ENCODE measurements at regions not wholly inside any gene's neighbourhood (a gene's known extent, or its start where the extent isn't known, plus 50 kb on each side); places are given as distances from the start of the nearest gene placed in this dataset.
"Not testable (repeated sequence)": the region's sequence is repeated elsewhere in the genome, so short reads cannot be mapped to it uniquely, and the experiment has no call there.

DNA sequence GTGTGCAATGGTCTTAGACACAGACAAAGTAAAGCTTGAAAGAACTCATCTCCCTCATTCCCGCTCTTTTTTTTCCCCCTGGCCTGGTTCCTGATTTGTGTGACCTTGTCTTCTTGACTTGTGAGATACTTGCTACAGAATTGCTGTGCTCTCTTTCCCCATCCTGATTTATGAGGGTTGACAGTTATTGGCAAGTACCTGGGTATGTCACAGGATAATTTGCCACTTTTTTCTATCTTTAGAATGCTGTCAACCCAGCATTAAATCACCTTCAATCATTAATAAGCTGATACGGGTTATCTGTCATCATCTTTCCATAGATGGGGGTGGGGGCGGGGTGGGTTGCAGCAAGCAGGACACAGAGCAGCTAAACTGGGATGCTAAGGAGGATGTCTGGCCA is 144.4 kb upstream of the PRICKLE1 start:
- DNase-seq (no peak), ATAC-seq (ENCODE audit: low read depth) (no peak)
- no peak overlapping the region for H3K27ac Mint-ChIP-seq
- POLR2A ChIA-PET = no interaction called here
- no peaks in the 10 kb centered on the region for H3K4me1 Mint-ChIP-seq
- H3K4me3 Mint-ChIP-seq = no peak overlapping the region
- no peaks in the 10 kb centered on the region for H3K36me3 Mint-ChIP-seq
- no peaks in the 10 kb centered on the region for H3K27me3 Mint-ChIP-seq
- H3K9me3 Mint-ChIP-seq = no peaks in the 10 kb centered on the region

GRCh38 chr12:42732908-42733411 is 143.4 kb upstream of the PRICKLE1 start:
- H3K27ac Mint-ChIP-seq = no peak overlapping the region
- H3K27me3 Mint-ChIP-seq = no peaks in the 10 kb centered on the region
- ATAC-seq (ENCODE audit: low read depth) = no peak
- H3K4me3 Mint-ChIP-seq = no peak overlapping the region
- no peaks in the 10 kb centered on the region for H3K36me3 Mint-ChIP-seq
- H3K9me3 Mint-ChIP-seq = no peaks in the 10 kb centered on the region
- POLR2A ChIA-PET = no interaction called here
- no peak for DNase-seq
- H3K4me1 Mint-ChIP-seq = no peaks in the 10 kb centered on the region

- no peaks in the 10 kb centered on the region for H3K36me3 Mint-ChIP-seq
- ATAC-seq (ENCODE audit: low read depth) = no peak
- no peaks in the 10 kb centered on the region for H3K27me3 Mint-ChIP-seq
- DNase-seq = no peak
- no peaks in the 10 kb centered on the region for H3K4me1 Mint-ChIP-seq
- POLR2A ChIA-PET = no interaction called here
- no peak overlapping the region for H3K4me3 Mint-ChIP-seq
- H3K27ac Mint-ChIP-seq = no peak overlapping the region
- no peaks in the 10 kb centered on the region for H3K9me3 Mint-ChIP-seq
Measured at GRCh38 chr12:42730291-42730690, 140.7 kb upstream of the PRICKLE1 start.

- Mint-ChIP-seq H3K4me3 (no peak overlapping the region), H3K36me3 (no peaks in the 10 kb centered on the region), H3K27ac (no peak overlapping the region), H3K4me1 (no peaks in the 10 kb centered on the region), H3K9me3 (no peaks in the 10 kb centered on the region), H3K27me3 (no peaks in the 10 kb centered on the region)
- DNase-seq (no peak), ATAC-seq (ENCODE audit: low read depth) (no peak)
- POLR2A ChIA-PET = no interaction called here
Measured at GRCh38 chr12:42729535-42729900, 140.0 kb upstream of the PRICKLE1 start.

DNA sequence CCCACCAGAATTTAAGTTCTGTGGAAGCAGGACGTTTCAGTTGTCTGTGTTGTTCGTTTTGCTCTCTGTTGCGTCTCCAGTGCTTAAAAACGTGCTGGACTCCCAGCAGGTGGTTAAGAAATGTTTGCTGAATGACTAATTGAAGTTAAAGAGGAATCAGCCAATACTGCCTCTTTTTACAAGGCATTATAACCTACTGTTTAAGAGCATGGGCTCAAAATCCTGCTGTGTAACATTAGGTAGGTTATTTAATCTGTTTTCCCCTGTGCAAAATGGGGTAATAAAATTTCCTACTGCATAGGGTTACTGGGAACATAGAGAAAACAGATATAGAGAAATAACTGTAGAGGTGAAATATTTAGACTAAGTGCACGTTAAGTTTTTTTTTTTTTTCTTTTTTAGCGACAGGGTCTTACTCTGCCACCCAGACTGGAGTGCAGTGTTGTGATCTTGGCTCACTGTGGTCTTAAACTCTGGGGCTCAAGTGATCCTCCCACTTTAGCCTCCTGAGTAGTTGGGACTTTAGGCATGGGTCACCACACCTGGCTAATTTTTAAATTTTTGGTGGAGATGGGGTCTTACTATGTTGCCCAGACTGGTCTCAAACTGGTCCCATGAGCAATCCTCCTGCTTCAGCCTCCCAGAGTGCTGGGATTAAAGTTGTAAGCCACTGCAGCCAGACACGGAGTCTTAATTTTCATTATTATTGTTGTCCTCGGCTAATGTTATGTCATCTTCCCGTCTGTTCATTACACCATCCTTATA is 139.4 kb upstream of the PRICKLE1 start:
- no peak for DNase-seq
- Mint-ChIP-seq H3K9me3 (no peaks in the 10 kb centered on the region), H3K4me3 (no peak overlapping the region), H3K27ac (no peak overlapping the region), H3K36me3 (no peaks in the 10 kb centered on the region), H3K4me1 (no peaks in the 10 kb centered on the region), H3K27me3 (no peaks in the 10 kb centered on the region)
- POLR2A ChIA-PET = no interaction called here
- ATAC-seq (ENCODE audit: low read depth) = no peak

- Mint-ChIP-seq H3K27ac (no peak overlapping the region), H3K27me3 (no peaks in the 10 kb centered on the region), H3K4me1 (no peaks in the 10 kb centered on the region), H3K36me3 (no peaks in the 10 kb centered on the region), H3K9me3 (no peaks in the 10 kb centered on the region), H3K4me3 (no peak overlapping the region)
- ATAC-seq (ENCODE audit: low read depth) (no peak), DNase-seq (no peak)
- POLR2A ChIA-PET = no interaction called here
Measured at GRCh38 chr12:42728287-42728686, 138.7 kb upstream of the PRICKLE1 start.

DNA sequence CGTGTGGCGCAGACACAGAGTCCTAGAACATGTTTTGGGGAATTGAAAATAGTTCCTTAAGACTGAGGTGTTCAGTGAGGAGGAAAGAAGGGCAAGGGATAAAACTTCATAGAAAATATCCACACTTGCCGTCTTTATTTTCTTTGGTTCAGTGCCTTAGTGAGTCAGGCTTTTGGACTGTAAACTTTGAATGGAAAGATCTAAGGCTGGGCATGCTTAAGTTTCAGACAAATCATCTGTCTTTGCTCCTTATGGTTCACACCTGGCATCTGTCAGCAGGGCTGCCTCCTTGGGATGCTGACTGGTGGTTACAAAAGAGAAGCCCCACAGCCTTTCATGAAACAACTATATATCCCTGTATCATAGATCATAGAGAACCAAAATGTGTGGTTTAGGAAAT is 136.3 kb upstream of the PRICKLE1 start:
- Mint-ChIP-seq H3K9me3 (no peaks in the 10 kb centered on the region), H3K36me3 (no peaks in the 10 kb centered on the region), H3K27me3 (no peaks in the 10 kb centered on the region), H3K4me1 (no peaks in the 10 kb centered on the region), H3K27ac (no peak overlapping the region), H3K4me3 (no peak overlapping the region)
- ATAC-seq (ENCODE audit: low read depth) = no peak
- DNase-seq = no peak
- POLR2A ChIA-PET = no interaction called here

DNA sequence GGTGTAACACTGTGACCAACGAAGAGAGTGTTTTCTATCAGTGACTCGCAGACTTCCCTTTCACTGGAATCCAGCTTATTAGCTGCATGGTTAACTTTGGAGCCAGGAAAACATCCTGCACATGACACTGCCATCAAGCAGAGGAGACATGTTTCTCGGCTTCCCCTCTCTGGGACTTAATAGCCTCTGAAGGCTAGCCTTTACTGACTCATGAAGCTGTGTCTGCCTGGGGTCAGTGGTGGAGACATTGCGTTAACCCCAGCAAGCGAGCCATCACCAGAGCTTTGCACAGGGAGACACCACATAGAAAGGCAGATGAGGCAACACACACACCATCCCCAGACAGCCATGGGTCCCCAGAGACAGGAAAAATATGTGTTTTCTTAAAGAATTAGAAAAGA is 126.9 kb upstream of the PRICKLE1 start:
- no peak for ATAC-seq (ENCODE audit: low read depth)
- POLR2A ChIA-PET = no interaction called here

GRCh38 chr12:42713566-42713965 is 124.0 kb upstream of the PRICKLE1 start:
- not testable (repeated sequence) for H3K27ac Mint-ChIP-seq

More for the DNA sequence above, 126.9 kb upstream of the PRICKLE1 start:
- DNase-seq = no peak
- Mint-ChIP-seq H3K4me3 (no peak overlapping the region), H3K27me3 (no peaks in the 10 kb centered on the region), H3K27ac (no peak overlapping the region), H3K9me3 (peaks cover 9% of the 10 kb centered on the region), H3K4me1 (no peaks in the 10 kb centered on the region), H3K36me3 (no peaks in the 10 kb centered on the region)

GRCh38 chr12:42708374-42708773 is 118.8 kb upstream of the PRICKLE1 start:
- DNase-seq; POLR2A ChIA-PET; H3K27me3 Mint-ChIP-seq; ATAC-seq (ENCODE audit: low read depth); H3K27ac Mint-ChIP-seq; H3K9me3 Mint-ChIP-seq; H3K36me3 Mint-ChIP-seq; H3K4me3 Mint-ChIP-seq; H3K4me1 Mint-ChIP-seq: not testable (repeated sequence)

More at GRCh38 chr12:42713566-42713965, 124.0 kb upstream of the PRICKLE1 start:
- H3K36me3 Mint-ChIP-seq; H3K4me1 Mint-ChIP-seq; H3K4me3 Mint-ChIP-seq; H3K27me3 Mint-ChIP-seq; DNase-seq; H3K9me3 Mint-ChIP-seq; POLR2A ChIA-PET; ATAC-seq (ENCODE audit: low read depth): not testable (repeated sequence)

DNA sequence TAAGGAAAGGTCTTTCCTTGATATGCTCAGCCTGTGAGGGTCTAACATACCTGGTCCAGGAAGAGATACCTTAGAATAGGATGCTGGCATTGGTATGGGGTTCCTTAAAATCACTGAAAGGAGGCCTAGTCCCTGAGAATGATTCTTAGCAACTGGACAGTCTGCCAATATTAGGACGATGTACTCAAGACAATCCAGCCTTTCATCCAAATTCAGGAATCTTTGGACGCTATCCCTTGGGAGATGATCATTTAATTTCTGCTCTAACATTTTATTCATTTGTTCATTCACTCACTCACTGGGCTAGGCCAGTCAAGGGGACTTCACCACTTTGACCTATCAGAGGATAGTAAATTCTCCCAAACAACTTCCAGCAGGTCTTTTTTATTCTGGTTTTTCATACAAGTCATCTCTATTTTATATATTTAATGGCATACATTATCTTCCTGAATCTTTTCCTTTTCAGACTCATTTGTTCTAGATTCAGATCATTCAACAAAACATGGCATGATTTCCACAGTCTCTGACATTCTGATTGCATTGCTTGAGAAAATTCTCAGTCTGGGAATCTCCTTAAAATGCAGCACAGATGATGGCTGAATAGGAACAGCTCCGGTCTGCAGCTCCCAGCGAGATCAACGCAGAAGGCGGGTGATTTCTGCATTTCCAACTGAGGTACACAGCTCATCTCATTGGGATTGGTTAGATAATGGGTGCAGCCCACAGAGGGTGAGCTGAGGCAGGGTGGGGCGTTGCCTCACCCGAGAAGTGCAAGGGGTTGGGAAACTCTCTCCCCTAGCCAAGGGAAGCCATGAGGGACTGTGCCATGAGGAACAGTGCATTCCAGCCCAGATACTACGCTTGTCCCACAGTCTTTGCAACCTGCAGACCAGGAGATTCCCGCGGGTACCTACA is 118.0 kb upstream of the PRICKLE1 start:
- Mint-ChIP-seq H3K4me3 (no peak overlapping the region), H3K4me1 (no peaks in the 10 kb centered on the region), H3K9me3 (peaks cover 5% of the 10 kb centered on the region), H3K36me3 (no peaks in the 10 kb centered on the region), H3K27ac (no peak overlapping the region), H3K27me3 (no peaks in the 10 kb centered on the region)
- DNase-seq = no peak
- POLR2A ChIA-PET = no interaction called here
- no peak for ATAC-seq (ENCODE audit: low read depth)

DNA sequence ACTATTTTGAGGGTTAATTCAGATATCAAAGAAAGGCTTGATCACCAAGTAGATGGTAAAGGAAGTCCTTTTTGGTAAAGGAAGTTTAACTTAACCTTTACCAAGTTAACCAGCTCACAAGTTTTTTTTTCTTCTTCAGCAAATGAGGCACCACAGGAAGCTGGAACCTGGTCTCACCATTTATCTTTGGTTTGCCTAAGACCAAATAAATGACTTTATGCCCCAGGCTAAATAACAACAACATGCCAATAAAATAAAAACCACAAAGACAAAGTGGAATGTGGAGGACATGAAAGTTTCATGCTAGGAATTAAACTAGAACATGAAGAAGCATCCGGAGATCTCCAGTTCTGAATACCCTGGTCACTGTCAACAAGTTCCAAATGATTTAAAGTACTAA is 116.8 kb upstream of the PRICKLE1 start:
- H3K4me1 Mint-ChIP-seq = no peaks in the 10 kb centered on the region
- no peak overlapping the region for H3K4me3 Mint-ChIP-seq
- no peak for DNase-seq
- no peaks in the 10 kb centered on the region for H3K27me3 Mint-ChIP-seq
- POLR2A ChIA-PET = no interaction called here
- H3K9me3 Mint-ChIP-seq = no peaks in the 10 kb centered on the region
- H3K27ac Mint-ChIP-seq = no peak overlapping the region
- H3K36me3 Mint-ChIP-seq = no peaks in the 10 kb centered on the region
- no peak for ATAC-seq (ENCODE audit: low read depth)

DNA sequence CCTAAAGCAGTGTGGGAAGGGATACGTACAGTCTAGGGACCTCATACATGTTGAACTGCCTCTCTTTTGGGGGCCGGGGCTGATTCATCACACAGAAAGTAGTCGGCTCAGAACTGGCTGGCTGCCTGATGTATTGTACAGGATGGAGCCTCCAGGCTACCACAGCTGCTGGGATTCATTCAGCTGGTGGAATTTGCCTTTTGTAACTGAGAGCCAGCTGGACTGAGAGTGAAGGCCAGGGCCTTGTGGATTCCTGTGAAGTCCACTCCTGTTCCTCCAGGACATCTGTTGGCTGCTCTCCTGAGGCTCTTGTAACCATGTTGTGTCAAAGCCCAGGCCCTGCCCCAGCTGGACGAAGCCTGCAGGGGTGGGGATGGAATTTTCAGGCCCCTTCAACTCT is 116.3 kb upstream of the PRICKLE1 start:
- DNase-seq = no peak
- no peak for ATAC-seq (ENCODE audit: low read depth)
- Mint-ChIP-seq H3K9me3 (no peaks in the 10 kb centered on the region), H3K27me3 (no peaks in the 10 kb centered on the region), H3K27ac (no peak overlapping the region), H3K36me3 (no peaks in the 10 kb centered on the region), H3K4me3 (no peak overlapping the region), H3K4me1 (no peaks in the 10 kb centered on the region)
- POLR2A ChIA-PET = no interaction called here

GRCh38 chr12:42704810-42705401 is 115.4 kb upstream of the PRICKLE1 start:
- POLR2A ChIA-PET = no interaction called here
- no peak overlapping the region for H3K27ac Mint-ChIP-seq
- H3K9me3 Mint-ChIP-seq = no peaks in the 10 kb centered on the region
- no peaks in the 10 kb centered on the region for H3K27me3 Mint-ChIP-seq
- ATAC-seq (ENCODE audit: low read depth) (peak; percentile 63), DNase-seq (no peak)
- H3K4me3 Mint-ChIP-seq = no peak overlapping the region
- no peaks in the 10 kb centered on the region for H3K4me1 Mint-ChIP-seq
- H3K36me3 Mint-ChIP-seq = no peaks in the 10 kb centered on the region
